ENCODE measurements at regions not wholly inside any gene's neighbourhood (a gene's known extent, or its start where the extent isn't known, plus 50 kb on each side); places are given as distances from the start of the nearest gene placed in this dataset.

GRCh38 chr11:70517203-70517602 lies 118.9 kb downstream of the CTTN start:
- DNase-seq (ENCODE audit: low read depth): no peak
- no peak overlapping the region for H3K4me3 ChIP-seq (ENCODE audit: low read depth, low read length)

GRCh38 chr11:70517988-70518907 lies 119.9 kb downstream of the CTTN start:
- DNase-seq (ENCODE audit: low read depth): no peak

GRCh38 chr11:70519117-70519516 lies 120.8 kb downstream of the CTTN start:
- DNase-seq (ENCODE audit: low read depth): no peak
- H3K4me3 ChIP-seq (ENCODE audit: low read depth, low read length): no peak overlapping the region

More at GRCh38 chr11:70517988-70518907, 119.9 kb downstream of the CTTN start:
- no peak overlapping the region for H3K4me3 ChIP-seq (ENCODE audit: low read depth, low read length)

GRCh38 chr11:70521475-70522308 lies 123.4 kb downstream of the CTTN start:
- no peak for DNase-seq (ENCODE audit: low read depth)
- no peak overlapping the region for H3K4me3 ChIP-seq (ENCODE audit: low read depth, low read length)

- H3K4me3 ChIP-seq (ENCODE audit: low read depth, low read length): no peak overlapping the region
- DNase-seq (ENCODE audit: low read depth): no peak
Observed at GRCh38 chr11:70522309-70522592, 123.9 kb downstream of the CTTN start.

DNA sequence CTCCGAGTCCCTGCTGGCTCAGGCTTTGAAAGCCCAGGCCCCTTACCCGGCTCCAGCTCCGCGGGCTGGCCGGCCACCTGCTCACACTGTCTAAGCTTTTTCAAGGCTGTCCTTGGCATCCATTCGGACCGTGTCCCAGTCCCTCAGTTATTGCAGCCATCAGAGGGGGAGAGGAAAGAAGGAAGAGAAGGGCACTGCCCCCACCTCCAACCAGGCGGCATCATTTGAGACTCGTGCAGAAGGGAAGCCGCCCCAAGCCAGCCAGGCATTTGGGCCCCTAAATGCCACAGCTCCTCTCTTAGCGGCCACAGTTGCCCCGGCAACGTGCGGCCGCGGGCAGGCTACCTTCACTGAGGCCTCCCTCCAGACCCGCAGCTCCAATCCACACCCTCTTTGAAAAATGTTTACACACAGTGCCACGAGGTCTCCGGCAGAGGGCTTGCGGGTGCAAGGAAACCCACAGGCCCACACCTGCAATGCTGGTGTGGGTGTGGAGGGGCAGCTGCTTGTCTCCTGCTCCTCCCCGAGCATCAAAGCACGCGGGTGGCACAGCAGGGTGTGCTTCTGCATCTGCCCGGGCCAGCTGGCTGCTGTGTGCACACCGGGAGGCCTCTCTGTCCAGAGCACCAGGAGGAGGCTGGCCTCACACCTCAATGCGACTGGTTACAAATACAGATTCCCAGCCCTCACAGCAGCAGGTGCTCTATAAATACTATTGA lies 124.4 kb downstream of the CTTN start:
- no peak overlapping the region for H3K4me3 ChIP-seq (ENCODE audit: low read depth, low read length)
- DNase-seq (ENCODE audit: low read depth): no peak

DNA sequence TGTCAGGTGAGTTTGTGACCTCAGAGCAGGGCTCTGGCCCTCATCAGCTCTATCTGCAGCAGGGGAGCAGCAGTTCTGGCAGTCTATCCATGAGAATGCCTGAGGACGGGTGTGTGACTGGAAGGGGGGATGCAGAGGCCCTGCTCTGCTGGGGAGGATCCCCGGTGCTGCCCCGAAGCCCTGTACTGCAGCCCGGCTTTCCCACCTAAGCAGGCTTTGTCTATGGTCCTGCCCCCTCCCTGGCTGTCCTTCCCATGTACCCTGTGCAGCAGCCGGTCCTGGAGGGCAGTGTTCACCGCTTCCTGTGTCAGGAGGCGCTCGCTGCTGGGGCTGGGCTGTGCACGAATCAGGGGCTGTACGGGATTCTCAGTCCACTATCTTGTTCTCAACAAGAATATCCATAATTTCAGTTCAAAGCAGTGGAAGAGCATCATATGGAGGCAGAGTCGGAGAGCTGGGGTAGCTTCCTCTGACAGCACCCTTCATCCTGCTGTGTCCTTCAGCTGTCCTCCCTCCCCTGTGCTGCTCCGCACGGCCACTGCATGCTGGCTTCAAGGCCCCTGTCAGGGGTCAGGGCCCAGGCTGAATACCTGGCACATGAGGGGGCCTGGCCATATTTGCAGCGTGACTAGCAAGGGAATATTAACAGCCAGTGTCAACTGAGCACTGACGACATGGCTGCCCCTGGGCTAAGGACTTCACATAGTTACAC lies 125.2 kb downstream of the CTTN start:
- no peak overlapping the region for H3K4me3 ChIP-seq (ENCODE audit: low read depth, low read length)
- DNase-seq (ENCODE audit: low read depth): no peak

DNA sequence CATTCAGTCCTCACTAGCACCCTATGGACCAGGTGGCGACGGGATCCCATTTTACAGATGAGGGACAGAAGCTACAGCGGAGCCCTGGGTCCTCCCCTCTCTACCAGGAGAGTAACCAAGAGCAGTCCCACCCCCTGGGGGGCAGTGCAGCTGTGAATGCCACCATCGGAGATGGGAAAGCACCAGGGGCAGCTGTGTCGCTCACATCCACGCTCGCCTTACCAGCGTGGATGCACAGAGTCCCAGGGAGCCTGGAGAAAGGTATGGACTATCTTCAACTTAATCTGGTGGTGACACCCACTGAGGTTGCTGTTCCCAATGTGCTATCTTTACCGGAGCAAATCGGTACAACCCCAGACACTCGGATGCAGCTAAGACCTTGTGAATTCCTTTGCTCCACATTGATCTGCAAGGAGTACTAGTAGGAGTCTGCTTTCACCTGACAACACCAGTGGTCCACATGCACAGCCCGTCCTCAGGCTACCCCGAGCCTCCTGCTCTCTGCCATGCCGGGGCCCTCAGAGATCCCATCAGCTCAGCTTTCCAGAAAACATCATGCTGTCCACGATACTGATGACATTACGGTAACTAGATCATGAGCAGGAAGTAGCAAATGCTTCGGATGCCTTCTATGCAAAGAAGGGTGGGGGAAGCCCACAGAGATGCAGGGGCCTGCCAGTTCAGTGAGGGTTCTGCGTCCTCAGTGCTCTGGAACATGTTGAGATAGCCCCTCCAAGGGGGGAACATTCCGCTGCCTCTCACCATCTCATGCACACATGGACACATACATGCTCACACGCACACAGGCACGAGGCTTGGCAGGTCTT lies 126.0 kb downstream of the CTTN start:
- H3K4me3 ChIP-seq (ENCODE audit: low read depth, low read length): no peak overlapping the region
- no peak for DNase-seq (ENCODE audit: low read depth)

DNA sequence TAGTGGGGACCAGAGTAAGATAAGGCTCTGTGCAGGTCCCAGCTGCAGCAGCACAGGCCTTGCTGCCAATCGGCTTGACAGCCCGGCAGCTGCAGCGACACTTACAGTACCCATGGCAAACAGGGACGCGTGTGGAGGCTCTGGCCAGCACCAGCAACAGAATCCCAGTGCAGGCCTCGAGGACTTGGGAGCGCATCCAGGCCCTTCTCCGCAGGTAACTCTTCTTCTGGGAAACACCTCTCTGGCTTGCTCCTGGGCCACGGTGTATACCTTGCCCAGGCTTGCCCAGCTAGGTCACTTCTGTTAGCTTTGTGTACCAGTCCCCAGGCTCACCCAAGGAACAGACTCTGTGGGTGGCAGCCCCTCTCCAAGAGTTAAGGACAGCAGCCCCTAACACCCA lies 126.7 kb downstream of the CTTN start:
- no peak for DNase-seq (ENCODE audit: low read depth)

DNA sequence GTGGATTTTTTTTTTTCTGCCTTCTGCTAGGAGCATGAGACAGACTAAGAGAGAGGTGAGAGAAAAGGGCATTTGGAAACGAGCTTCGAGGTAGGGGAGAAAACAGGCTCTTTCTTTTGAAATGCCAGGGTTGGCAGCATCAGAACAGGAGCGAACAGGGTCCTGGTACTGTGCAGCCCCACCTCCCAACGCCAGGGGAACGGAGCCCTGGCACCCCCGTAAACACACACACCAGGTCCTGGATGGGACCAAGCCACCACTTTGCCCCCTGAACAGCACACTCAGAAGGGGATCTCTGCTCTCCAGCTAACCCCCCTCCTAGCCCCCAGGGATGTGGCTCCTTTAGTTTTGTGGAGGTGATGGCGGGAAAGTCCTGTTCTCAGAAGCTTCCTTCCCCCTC lies 127.1 kb downstream of the CTTN start:
- DNase-seq (ENCODE audit: low read depth): no peak
- no peak overlapping the region for H3K4me3 ChIP-seq (ENCODE audit: low read depth, low read length)

More for the DNA sequence above, 126.7 kb downstream of the CTTN start:
- no peak overlapping the region for H3K4me3 ChIP-seq (ENCODE audit: low read depth, low read length)

DNA sequence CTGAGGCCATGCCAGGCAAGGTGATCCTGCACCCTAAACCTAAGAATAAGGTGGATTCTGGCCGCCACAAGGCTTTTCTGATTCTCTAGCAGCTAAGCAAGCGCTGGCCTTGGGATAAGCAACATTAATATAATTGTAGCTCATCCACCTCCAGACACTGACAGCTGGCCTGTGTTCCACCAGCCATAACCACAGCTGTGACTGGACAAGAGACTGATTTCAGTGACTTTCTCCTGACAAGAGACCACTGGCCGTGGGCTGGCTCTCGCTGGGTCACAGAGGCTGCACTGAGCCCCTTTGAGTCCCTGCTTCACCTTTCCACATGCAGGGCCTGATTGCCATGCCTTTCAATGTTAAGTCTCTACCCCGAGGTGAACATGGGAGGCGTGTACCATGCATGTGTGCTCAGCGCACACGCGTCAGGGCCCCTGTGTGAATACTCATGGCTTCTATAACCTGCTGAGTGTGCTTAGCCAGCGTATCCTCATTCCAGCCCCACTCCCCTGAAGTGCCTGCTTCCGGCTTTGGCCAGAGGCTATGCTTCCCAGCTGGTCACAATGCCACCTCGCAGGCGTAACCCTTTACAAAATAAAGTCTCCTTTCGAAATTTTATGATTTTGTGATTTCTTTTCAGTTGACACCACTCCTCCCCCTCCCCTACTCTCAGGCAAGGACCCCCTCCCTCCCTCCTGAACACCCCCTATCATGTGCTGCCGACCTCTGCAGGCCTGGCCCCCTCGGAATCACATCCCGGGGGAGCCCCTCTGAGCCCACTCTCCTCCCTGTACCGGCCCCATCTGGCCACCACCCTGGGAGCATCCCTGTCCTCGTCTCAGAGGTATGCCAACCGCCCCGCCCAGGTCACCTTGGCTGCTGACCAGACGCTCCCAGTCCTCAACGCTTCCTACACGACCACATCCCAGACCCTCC lies 128.1 kb downstream of the CTTN start:
- no peak for DNase-seq (ENCODE audit: low read depth)
- H3K4me3 ChIP-seq (ENCODE audit: low read depth, low read length): no peak overlapping the region

DNA sequence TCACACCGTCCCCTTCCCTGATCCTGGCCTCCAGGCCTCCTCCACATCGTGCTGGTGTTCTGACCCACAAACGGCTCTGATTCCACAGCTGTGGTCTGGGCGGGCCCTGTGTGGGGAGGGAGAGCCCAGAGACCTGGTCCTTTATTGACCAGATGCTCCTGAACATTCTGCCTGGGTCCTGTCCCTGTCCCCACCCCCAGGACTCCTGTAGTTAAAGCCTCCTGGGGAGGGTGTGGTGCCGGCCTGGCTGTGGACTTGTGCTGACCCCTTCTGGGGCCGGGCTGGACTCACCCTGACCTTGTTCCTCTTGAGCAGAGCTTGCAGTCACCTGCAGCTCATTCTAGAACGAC lies 128.7 kb downstream of the CTTN start:
- no peak for DNase-seq (ENCODE audit: low read depth)

GRCh38 chr11:70527429-70528045 lies 129.2 kb downstream of the CTTN start:
- no peak for DNase-seq (ENCODE audit: low read depth)
- H3K4me3 ChIP-seq (ENCODE audit: low read depth, low read length): no peak overlapping the region

More for the DNA sequence above, 128.7 kb downstream of the CTTN start:
- no peak overlapping the region for H3K4me3 ChIP-seq (ENCODE audit: low read depth, low read length)

GRCh38 chr11:70528046-70528793 lies 129.9 kb downstream of the CTTN start:
- no peak overlapping the region for H3K4me3 ChIP-seq (ENCODE audit: low read depth, low read length)
- no peak for DNase-seq (ENCODE audit: low read depth)

- H3K4me3 ChIP-seq (ENCODE audit: low read depth, low read length): no peak overlapping the region
- DNase-seq (ENCODE audit: low read depth): no peak
Observed at GRCh38 chr11:70528794-70529580, 130.7 kb downstream of the CTTN start.

- H3K4me3 ChIP-seq (ENCODE audit: low read depth, low read length): no peak overlapping the region
- no peak for DNase-seq (ENCODE audit: low read depth)
Observed at GRCh38 chr11:70530010-70530409, 131.7 kb downstream of the CTTN start.
